ENCODE measurements at regions not wholly inside any gene's neighbourhood (a gene's known extent, or its start where the extent isn't known, plus 50 kb on each side); places are given as distances from the start of the nearest gene placed in this dataset.

DNA sequence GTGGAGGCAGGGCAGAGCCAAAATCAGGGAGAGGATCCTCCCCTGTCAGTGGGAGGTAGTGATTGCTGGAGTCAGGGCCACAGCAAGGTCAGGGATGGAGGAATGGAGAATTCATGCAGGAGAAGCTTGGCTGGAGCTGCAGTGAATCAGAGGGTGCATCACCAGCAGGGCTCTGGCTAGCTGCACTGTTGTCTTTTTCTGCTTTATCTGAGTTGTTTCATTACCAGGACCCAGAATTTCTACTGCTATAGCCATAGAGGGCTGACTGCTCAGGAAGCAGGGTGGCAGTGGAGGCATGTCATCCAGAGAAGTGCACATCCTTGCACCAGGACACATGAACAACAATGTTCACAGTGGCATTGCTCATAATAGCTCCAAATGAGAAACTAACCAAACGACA is 113.5 kb upstream of the GALNT15 start:
- H3K27ac ChIP-seq = no peak overlapping the region
- no peak for TF ChIP-seq ZFX (IDR thresholded peaks at IDR 0.05; ENCODE audit: borderline replicate concordance)
- TF ChIP-seq, protein P1, sequence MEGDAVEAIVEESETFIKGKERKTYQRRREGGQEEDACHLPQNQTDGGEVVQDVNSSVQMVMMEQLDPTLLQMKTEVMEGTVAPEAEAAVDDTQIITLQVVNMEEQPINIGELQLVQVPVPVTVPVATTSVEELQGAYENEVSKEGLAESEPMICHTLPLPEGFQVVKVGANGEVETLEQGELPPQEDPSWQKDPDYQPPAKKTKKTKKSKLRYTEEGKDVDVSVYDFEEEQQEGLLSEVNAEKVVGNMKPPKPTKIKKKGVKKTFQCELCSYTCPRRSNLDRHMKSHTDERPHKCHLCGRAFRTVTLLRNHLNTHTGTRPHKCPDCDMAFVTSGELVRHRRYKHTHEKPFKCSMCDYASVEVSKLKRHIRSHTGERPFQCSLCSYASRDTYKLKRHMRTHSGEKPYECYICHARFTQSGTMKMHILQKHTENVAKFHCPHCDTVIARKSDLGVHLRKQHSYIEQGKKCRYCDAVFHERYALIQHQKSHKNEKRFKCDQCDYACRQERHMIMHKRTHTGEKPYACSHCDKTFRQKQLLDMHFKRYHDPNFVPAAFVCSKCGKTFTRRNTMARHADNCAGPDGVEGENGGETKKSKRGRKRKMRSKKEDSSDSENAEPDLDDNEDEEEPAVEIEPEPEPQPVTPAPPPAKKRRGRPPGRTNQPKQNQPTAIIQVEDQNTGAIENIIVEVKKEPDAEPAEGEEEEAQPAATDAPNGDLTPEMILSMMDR (IDR thresholded peaks at IDR 0.05) = no peak

DNA sequence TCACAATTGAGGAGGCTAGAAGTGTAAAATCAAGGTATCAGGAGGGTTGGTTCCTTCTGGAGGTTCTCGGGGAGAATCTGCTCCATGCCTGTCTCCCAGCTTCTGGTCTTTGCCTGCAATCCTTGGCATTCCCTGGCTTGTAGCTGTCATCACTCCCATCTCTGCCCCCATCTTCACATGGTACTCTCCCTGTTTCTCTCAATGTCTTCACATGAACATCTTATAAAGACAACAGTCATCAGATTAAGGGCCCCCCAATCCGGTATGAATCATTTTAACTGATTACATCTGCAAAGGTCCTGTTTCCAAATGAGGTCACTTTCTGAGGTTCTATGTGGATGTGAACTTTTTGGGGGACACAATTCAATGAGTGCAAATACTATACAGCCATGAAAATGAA is 113.0 kb upstream of the GALNT15 start:
- no peak overlapping the region for H3K27ac ChIP-seq
- no peak for TF ChIP-seq ZFX (IDR thresholded peaks at IDR 0.05; ENCODE audit: borderline replicate concordance)
- TF ChIP-seq, protein P1 (IDR thresholded peaks at IDR 0.05) = no peak

DNA sequence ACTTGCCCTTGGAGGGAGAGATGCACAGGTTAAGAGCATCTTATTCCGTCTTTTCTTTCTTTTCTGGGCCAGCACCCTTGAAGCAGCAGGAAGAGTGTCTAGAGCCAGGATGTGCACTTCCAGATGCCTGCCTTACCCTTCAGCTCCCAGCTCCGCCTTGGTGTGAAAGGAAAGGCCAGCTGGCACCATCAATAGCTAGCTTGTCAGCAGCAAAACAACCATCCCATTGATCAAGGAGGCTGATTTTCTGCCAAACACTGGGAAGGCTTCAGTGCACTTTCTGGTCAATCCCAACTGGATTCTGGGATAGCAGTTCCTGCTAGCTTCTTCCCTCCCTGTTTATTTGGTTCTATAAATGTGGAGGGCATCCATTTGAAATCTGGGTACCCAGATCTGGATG is 110.9 kb upstream of the GALNT15 start:
- no peak overlapping the region for H3K27ac ChIP-seq
- no peak for TF ChIP-seq ZFX (IDR thresholded peaks at IDR 0.05; ENCODE audit: borderline replicate concordance)

DNA sequence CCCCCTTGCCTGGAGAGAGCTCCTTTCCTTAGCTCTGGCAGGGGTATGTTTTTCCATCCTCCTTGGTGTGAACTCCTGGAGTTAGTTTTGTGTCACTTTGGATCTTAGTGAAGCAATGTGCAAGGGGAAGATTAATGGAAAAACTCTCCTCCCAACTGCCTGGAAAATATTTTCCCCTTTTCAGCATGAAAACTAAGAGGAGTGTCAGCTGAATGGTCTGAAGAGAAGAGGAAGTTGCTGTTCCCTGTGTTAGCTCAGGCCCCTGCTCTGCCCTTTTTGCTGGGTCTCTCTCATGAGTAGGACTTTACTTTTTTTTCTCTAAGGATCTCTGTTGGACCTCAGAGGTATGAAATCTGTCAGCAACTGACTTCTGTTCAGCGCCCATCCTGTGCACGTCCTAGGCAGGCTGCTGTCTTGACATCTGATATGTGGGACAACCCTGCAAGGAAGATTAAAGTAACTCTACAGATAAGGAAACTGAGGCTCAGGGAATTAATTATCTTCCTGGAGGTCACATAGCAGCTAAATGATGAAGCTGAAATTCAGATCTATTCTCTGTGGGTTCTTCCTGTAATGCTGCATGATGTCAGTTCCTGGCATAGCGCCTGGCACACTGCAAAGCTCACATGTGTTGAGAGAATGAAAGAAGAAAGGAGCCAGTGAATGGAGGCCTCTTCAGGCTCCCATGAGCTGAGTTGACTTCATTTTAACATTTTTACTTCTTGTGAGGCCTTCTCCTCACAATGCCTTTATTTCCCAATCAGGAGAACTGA is 109.7 kb upstream of the GALNT15 start:
- TF ChIP-seq, protein P1 (IDR thresholded peaks at IDR 0.05) = no peak
- TF ChIP-seq ZFX (IDR thresholded peaks at IDR 0.05; ENCODE audit: borderline replicate concordance) = no peak
- no peak overlapping the region for H3K27ac ChIP-seq

DNA sequence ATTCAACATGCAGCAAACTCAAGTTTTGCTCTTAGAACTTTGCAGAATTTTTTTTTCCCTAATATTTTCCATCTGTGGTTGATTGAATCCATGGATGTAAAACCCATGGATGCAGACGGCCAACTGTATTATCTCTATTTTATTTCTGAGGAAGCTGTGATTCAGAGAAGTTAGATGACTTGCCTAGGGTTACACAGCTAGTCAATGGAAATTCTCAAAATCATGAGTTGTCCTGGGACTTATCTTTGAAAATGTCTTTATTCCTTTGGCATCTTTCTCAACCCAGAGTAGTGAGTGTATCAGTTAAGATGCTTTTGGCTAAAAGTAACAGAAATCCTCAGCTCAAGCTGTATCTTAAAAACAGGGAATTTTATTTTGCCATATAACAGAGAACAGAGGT is 107.9 kb upstream of the GALNT15 start:
- no peak overlapping the region for H3K27ac ChIP-seq
- TF ChIP-seq, protein P1 (IDR thresholded peaks at IDR 0.05) = no peak
- no peak for TF ChIP-seq ZFX (IDR thresholded peaks at IDR 0.05; ENCODE audit: borderline replicate concordance)

DNA sequence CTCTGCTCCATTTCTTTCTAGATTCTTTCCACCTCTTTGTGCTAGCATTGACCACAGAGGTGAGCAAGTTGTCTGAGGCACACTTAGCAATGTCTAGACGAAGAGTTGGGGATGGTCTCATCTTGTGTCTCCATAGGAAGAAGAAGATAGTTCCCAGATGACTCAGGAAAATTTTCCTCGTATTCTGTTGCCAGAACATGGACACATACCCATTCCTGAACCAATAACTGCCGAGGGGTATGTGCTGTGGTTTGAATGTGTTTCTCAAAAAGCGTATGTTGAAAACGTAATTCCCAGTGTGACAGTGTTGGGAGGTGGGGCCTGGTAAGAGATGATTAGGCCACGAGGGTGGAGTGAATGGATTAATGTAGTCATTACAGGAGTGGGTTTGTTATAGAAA is 107.5 kb upstream of the GALNT15 start:
- no peak overlapping the region for H3K27ac ChIP-seq

DNA sequence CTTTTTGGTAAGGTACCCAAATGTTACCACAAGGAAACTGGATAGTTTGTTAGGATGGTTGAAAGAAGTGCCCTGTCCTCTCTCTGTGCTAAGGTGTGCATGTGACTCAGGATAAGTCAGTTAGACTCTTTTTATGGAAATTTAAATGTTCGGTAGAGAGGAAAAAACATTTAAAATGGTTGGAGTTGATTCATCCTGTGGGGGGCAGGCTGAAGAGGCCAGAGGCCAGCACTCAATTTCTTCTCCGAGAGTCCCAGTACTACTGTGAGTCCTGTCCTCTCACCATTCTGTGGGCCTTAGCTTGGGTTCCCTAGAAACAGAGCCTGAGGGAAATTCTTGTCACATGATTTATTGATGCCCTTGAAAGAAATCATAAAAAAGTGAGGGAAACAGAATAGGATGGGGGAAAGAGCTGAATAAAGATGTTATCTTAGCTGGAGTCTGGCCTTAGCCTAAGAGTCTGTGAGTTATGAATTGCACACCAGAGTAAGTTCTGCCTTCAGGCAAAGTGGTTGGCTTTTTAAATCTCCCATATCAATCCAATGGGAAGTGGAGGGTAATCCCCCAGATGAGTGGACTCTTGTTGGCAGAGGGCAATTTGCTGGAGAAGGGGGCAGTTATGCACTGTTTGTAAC is 106.5 kb upstream of the GALNT15 start:
- H3K27ac ChIP-seq = no peak overlapping the region
- TF ChIP-seq, protein P1 (IDR thresholded peaks at IDR 0.05) = no peak
- TF ChIP-seq ZFX (IDR thresholded peaks at IDR 0.05; ENCODE audit: borderline replicate concordance) = no peak

More for the DNA sequence above, 107.5 kb upstream of the GALNT15 start:
- no peak for TF ChIP-seq ZFX (IDR thresholded peaks at IDR 0.05; ENCODE audit: borderline replicate concordance)
- TF ChIP-seq, protein P1 (IDR thresholded peaks at IDR 0.05) = no peak

All from 22Rv1 (cell line).